GM12878 (cell line): ENCODE measurements at regions not wholly inside any gene's neighbourhood (a gene's known extent, or its start where the extent isn't known, plus 50 kb on each side); places are given as distances from the start of the nearest gene placed in this dataset.

Experiments
- ASH2L ChIP-seq: fragments of 300-600, 200-600 bp; sonication (generic); IDR thresholded peaks from 2 replicates; pipeline ENCODE4 v1.6.1; 2017; ENCODE audit warnings: low read depth, mild to moderate bottlenecking, borderline replicate concordance
- ATF2 ChIP-seq: IDR thresholded peaks from 2 replicates; pipeline ENCODE4 v1.6.1; 2012; ENCODE audit warnings: low read length, inconsistent platforms
- BACH1 ChIP-seq: fragments of 450-650 bp; IDR thresholded peaks from 2 replicates; pipeline ENCODE4 v1.6.1; 2017; ENCODE audit warnings: mild to moderate bottlenecking, borderline replicate concordance
- BCL3 ChIP-seq: IDR thresholded peaks from 2 replicates; pipeline ENCODE4 v1.6.1; 2011; ENCODE audit warnings: borderline replicate concordance, low read depth, mild to moderate bottlenecking, moderate library complexity, low read length; ENCODE audit not compliant: insufficient read depth, poor library complexity, severe bottlenecking
- ESRRA ChIP-seq: IDR thresholded peaks from 2 replicates; pipeline ENCODE4 v1.6.1; 2012; ENCODE audit warnings: mild to moderate bottlenecking, low read length, improper control_type of control experiment
- GATAD2B ChIP-seq: fragments of 450-650 bp; conservative IDR thresholded peaks from 2 replicates; pipeline ENCODE4 v1.6.1; 2017; ENCODE audit warnings: low read depth, mild to moderate bottlenecking, moderate library complexity
- JUNB ChIP-seq: IDR thresholded peaks from 2 replicates; pipeline ENCODE4 v1.6.1; 2016; ENCODE audit warnings: antibody characterized with exemption, mild to moderate bottlenecking
- LARP7 ChIP-seq: fragments of 450-650 bp; IDR thresholded peaks from 2 replicates; pipeline ENCODE4 v1.6.1; 2017; ENCODE audit warnings: mild to moderate bottlenecking
- MTA2 ChIP-seq: fragments of 450-650 bp; IDR thresholded peaks from 2 replicates; pipeline ENCODE4 v1.6.1; 2016; ENCODE audit warnings: low read depth, mild to moderate bottlenecking, moderate library complexity
- MYB ChIP-seq: fragments of 150-350 bp; IDR thresholded peaks from 2 replicates; pipeline ENCODE4 v1.6.1; 2014; ENCODE audit warnings: mild to moderate bottlenecking, low read depth, low read length, borderline replicate concordance
- NKRF ChIP-seq: fragments of 450-650 bp; conservative IDR thresholded peaks from 2 replicates; pipeline ENCODE4 v1.6.1; 2017; ENCODE audit warnings: mild to moderate bottlenecking, moderate library complexity
- SIX5 ChIP-seq: IDR thresholded peaks from 2 replicates; pipeline ENCODE4 v1.6.1; 2011; ENCODE audit warnings: mild to moderate bottlenecking, low read depth, low read length, moderate library complexity; ENCODE audit not compliant: severe bottlenecking
- SMARCA5 ChIP-seq: fragments of 450-650 bp; IDR thresholded peaks from 2 replicates; pipeline ENCODE4 v1.6.1; 2017; ENCODE audit warnings: mild to moderate bottlenecking
- SUPT20H ChIP-seq: IDR thresholded peaks from 2 replicates; pipeline ENCODE4 v1.6.1; 2011; ENCODE audit warnings: low read depth, mild to moderate bottlenecking, low read length, moderate library complexity, borderline replicate concordance; ENCODE audit not compliant: control insufficient read depth
- TARDBP ChIP-seq: IDR thresholded peaks from 2 replicates; pipeline ENCODE4 v1.6.1; 2016; ENCODE audit warnings: borderline replicate concordance
- USF2 ChIP-seq: IDR thresholded peaks from 2 replicates; pipeline ENCODE4 v1.6.1; 2011; ENCODE audit warnings: low read depth, low read length, improper control_type of control experiment, borderline replicate concordance
- TF ChIP-seq, protein P1 (sequence below): IDR thresholded peaks from 2 replicates; pipeline ENCODE4 v1.6.1; 2012; ENCODE audit warnings: mild to moderate bottlenecking, low read depth, low read length
- TF ChIP-seq, protein P2 (sequence below): fragments of 450-650 bp; IDR thresholded peaks from 2 replicates; pipeline ENCODE4 v1.6.1; 2017; ENCODE audit warnings: mild to moderate bottlenecking

DNA sequence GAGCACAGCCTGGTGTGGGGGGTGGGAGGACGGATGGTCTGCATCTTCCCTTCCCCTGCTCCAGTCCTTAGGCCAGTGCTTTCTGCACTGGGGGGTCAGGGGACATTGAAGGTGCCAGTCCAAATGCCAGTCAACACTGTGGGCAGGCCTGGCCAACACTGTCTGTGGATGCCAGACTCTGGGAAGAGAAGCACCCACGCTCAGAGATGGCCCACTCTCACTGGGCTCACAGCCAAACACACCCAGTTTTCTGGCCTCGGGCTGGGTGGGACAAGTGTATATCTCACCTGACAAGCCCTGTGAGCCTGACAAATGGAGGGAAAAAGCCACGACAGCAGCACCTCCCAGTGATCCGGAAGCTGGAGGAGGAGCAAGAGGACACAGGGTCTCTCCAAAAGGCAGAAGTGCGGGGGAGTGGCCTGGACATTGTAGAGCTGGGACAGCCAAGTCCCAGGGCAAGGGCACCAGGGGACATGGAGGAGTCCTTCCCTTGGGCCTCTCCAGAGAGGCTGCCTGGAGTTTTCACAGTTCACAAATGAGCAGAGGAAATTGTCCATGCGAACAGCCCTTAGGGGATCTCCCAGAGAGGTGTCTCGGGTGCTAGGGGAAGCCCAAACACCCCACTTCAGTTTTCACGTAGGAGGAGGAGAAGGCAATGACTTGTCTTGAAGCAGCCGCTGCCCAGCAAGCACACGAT lies 79.3 kb downstream of the SDC1 start (continued):
- TF ChIP-seq USF2, result no peak
- TF ChIP-seq, protein P1, sequence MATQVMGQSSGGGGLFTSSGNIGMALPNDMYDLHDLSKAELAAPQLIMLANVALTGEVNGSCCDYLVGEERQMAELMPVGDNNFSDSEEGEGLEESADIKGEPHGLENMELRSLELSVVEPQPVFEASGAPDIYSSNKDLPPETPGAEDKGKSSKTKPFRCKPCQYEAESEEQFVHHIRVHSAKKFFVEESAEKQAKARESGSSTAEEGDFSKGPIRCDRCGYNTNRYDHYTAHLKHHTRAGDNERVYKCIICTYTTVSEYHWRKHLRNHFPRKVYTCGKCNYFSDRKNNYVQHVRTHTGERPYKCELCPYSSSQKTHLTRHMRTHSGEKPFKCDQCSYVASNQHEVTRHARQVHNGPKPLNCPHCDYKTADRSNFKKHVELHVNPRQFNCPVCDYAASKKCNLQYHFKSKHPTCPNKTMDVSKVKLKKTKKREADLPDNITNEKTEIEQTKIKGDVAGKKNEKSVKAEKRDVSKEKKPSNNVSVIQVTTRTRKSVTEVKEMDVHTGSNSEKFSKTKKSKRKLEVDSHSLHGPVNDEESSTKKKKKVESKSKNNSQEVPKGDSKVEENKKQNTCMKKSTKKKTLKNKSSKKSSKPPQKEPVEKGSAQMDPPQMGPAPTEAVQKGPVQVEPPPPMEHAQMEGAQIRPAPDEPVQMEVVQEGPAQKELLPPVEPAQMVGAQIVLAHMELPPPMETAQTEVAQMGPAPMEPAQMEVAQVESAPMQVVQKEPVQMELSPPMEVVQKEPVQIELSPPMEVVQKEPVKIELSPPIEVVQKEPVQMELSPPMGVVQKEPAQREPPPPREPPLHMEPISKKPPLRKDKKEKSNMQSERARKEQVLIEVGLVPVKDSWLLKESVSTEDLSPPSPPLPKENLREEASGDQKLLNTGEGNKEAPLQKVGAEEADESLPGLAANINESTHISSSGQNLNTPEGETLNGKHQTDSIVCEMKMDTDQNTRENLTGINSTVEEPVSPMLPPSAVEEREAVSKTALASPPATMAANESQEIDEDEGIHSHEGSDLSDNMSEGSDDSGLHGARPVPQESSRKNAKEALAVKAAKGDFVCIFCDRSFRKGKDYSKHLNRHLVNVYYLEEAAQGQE, result no peak
- TF ChIP-seq NKRF, result no peak
- TF ChIP-seq, protein P2, sequence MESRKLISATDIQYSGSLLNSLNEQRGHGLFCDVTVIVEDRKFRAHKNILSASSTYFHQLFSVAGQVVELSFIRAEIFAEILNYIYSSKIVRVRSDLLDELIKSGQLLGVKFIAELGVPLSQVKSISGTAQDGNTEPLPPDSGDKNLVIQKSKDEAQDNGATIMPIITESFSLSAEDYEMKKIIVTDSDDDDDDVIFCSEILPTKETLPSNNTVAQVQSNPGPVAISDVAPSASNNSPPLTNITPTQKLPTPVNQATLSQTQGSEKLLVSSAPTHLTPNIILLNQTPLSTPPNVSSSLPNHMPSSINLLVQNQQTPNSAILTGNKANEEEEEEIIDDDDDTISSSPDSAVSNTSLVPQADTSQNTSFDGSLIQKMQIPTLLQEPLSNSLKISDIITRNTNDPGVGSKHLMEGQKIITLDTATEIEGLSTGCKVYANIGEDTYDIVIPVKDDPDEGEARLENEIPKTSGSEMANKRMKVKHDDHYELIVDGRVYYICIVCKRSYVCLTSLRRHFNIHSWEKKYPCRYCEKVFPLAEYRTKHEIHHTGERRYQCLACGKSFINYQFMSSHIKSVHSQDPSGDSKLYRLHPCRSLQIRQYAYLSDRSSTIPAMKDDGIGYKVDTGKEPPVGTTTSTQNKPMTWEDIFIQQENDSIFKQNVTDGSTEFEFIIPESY, result no peak
- peak; percentile 24; the same call in 1 of the 2 replicates for TF ChIP-seq ATF2
- no peak for TF ChIP-seq MYB
- peak; percentile 84; the same call in 1 of the 2 replicates for TF ChIP-seq GATAD2B
- peak; percentile 15; the same call in 1 of the 2 replicates for TF ChIP-seq BACH1
- no peak for TF ChIP-seq SUPT20H
- TF ChIP-seq MTA2, result peak; percentile 62; the same call in 1 of the 2 replicates
- TF ChIP-seq SMARCA5, result peak; percentile 72; the same call in 1 of the 2 replicates
- TF ChIP-seq ASH2L, result peak; percentile 59; the same call in 1 of the 2 replicates
- TF ChIP-seq BCL3, result no peak
- TF ChIP-seq SIX5, result no peak
- TF ChIP-seq TARDBP, result no peak
- TF ChIP-seq JUNB, result no peak; the same call in 1 of the 2 replicates
- TF ChIP-seq LARP7, result no peak
- TF ChIP-seq ESRRA, result no peak
